Esophagus squamous epithelium (tissue), 5 donors: ENCODE measurements at regions not wholly inside any gene's neighbourhood (a gene's known extent, or its start where the extent isn't known, plus 50 kb on each side); places are given as distances from the start of the nearest gene placed in this dataset.
A peak's percentile ranks its signal among the peaks of the same experiment; 100 is the strongest.

Experiments used
- DNase-seq: peaks from one replicate; lab custom pipeline; 2025; lab: John Stamatoyannopoulos, UW
- H3K27ac ChIP-seq, 4 donors: fragments of 200-600 bp; sonication (generic); one replicate each; pipeline ENCODE4 v1.5.1; 2016 to 2019; ENCODE audit warnings: mild to moderate bottlenecking in 1 of 4
- H3K27me3 ChIP-seq, 4 donors: fragments of 200-600 bp; sonication (generic); 1 replicate in 3 of 4; 2 replicates in 1 of 4; pipeline versions ENCODE4 v1.5.1 to v1.6.0; 2017 to 2021; ENCODE audit warnings: antibody characterized with exemption in 1 of 4
- H3K36me3 ChIP-seq, 3 donors: fragments of 200-600 bp; sonication (generic); one replicate each; pipeline ENCODE4 v1.5.1; 2016 to 2019
- H3K4me1 ChIP-seq, 3 donors: fragments of 200-600 bp; sonication (generic); one replicate each; pipeline ENCODE4 v1.5.1; 2017 to 2019
- H3K4me3 ChIP-seq, 4 donors: fragments of 200-600 bp; sonication (generic); 1 replicate in 3 of 4; 2 replicates in 1 of 4; pipeline ENCODE4 v1.5.1; 2016 to 2019; ENCODE audit warnings: mild to moderate bottlenecking in 2 of 4, moderate library complexity in 1 of 4
- H3K9me3 ChIP-seq, 3 donors: fragments of 200-600 bp; sonication (generic); one replicate each; pipeline ENCODE4 v1.5.1; 2016 to 2019
- POLR2A ChIP-seq, 4 donors: fragments of 450-650 bp; IDR thresholded peaks; one replicate each; pipeline ENCODE4 v1.6.1; 2017; ENCODE audit warnings: antibody characterized with exemption in 4 of 4, mild to moderate bottlenecking in 4 of 4, moderate library complexity in 3 of 4
- WGBS, 2 donors: methylation state at CpG; one replicate each; pipeline ENCODE4 v1.1.5; 2018; 5-methylcytosine and 5-hydroxymethylcytosine counted together
- intact Hi-C: fragments of 100-400 bp; cut with DNase I; formaldehyde crosslinking; loops from one replicate; pipeline ENCODE4 v1.15.0; 2022
- TF ChIP-seq, protein P1 (sequence below), 6 experiments: fragments of 450-650 bp in 4 of 6; fragments of 200-600 bp in 2 of 6; sonication (generic) in 2 of 6; IDR thresholded peaks; one replicate each; pipeline ENCODE4 v1.5.1; 2016 to 2019; ENCODE audit warnings: antibody characterized with exemption in 6 of 6, mild to moderate bottlenecking in 4 of 6, moderate library complexity in 4 of 6
- donor health status: DM: yes; HTN: yes; CAD: no.

DNA sequence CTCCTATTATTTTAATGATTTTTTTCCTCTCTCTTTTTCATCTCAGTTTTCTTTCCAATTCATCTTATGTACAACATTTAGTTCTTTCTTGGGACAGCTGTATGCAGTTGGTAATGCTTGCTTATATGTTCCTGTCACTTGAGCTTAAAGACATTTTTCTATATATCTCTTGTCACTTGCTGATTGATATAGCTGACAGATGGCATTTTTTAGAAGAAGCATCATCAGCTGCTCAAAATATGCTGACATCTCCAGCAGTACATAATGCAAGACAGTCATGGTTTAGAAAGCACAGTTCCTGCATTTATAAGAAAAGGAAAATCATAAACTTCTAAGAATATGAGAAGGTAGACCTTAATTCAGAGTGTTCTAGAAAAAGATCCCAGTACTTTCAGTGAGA, 56.5 kb downstream of the DCAF8L1 start:
- TF ChIP-seq, protein P1, sequence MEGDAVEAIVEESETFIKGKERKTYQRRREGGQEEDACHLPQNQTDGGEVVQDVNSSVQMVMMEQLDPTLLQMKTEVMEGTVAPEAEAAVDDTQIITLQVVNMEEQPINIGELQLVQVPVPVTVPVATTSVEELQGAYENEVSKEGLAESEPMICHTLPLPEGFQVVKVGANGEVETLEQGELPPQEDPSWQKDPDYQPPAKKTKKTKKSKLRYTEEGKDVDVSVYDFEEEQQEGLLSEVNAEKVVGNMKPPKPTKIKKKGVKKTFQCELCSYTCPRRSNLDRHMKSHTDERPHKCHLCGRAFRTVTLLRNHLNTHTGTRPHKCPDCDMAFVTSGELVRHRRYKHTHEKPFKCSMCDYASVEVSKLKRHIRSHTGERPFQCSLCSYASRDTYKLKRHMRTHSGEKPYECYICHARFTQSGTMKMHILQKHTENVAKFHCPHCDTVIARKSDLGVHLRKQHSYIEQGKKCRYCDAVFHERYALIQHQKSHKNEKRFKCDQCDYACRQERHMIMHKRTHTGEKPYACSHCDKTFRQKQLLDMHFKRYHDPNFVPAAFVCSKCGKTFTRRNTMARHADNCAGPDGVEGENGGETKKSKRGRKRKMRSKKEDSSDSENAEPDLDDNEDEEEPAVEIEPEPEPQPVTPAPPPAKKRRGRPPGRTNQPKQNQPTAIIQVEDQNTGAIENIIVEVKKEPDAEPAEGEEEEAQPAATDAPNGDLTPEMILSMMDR (IDR thresholded peaks at IDR 0.05) = no peak
- no peak for TF ChIP-seq POLR2A (IDR thresholded peaks at IDR 0.05)
- intact Hi-C loops = no loop called here
- DNase-seq = no peak
- H3K27ac ChIP-seq = no peak overlapping the region
- no peaks in the 10 kb centered on the region for H3K9me3 ChIP-seq
- no peak overlapping the region for H3K4me3 ChIP-seq
- no peaks in the 10 kb centered on the region for H3K4me1 ChIP-seq
- no peaks in the 10 kb centered on the region for H3K36me3 ChIP-seq
- H3K27me3 ChIP-seq = no peaks in the 10 kb centered on the region

DNA sequence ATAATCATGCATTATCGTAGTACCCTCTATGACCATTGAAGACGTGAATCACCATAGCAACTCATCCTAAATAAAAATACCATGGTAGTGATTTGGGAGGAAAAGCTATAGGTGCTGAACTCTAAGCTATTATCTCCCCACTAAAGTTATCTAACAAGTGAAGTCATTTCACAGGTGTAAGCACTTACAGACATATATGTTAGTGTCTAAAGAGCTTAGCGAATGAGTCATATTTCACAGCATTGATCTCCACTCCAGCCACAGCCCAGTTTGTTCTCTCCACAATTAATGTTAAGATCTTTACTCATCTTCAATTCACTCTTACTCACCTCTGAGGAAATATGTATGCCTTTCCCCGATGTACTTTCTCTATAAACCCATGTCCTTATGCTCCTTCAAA, 57.0 kb downstream of the DCAF8L1 start:
- intact Hi-C loops = no loop called here
- Histone ChIP-seq H3K4me3 (no peak overlapping the region), H3K36me3 (no peaks in the 10 kb centered on the region), H3K27ac (no peak overlapping the region), H3K4me1 (no peaks in the 10 kb centered on the region), H3K27me3 (no peaks in the 10 kb centered on the region), H3K9me3 (no peaks in the 10 kb centered on the region)
- 55 to 59% methylated on average over 3 to 4 of the region's 4 CpGs for WGBS, 2 donors
- TF ChIP-seq, protein P1 (IDR thresholded peaks at IDR 0.05) = no peak
- no peak for TF ChIP-seq POLR2A (IDR thresholded peaks at IDR 0.05)
- no peak for DNase-seq

DNA sequence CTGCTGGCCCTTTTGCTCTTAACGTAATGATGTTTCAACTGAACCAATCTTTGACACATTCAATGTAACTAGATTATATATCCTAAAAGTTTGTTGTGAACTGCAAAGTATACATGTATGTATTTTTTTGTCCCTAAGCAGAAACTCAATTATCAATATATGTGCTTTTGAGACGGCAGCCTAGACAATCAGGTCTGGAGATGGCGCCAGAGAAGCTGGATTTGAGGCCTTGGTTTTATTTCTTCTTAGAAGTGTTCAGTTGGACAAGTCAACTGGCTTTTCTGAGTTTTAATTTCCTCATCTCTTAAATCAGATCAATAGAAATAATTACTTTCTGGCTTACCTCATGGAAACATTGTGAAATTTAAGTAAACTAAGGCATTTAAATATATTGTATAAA, 62.5 kb downstream of the DCAF8L1 start:
- Histone ChIP-seq H3K4me3 (no peak overlapping the region), H3K27ac (no peak overlapping the region), H3K4me1 (no peaks in the 10 kb centered on the region), H3K27me3 (no peaks in the 10 kb centered on the region), H3K36me3 (no peaks in the 10 kb centered on the region), H3K9me3 (no peaks in the 10 kb centered on the region)
- no peak for DNase-seq
- TF ChIP-seq POLR2A (IDR thresholded peaks at IDR 0.05) = no peak
- TF ChIP-seq, protein P1 (IDR thresholded peaks at IDR 0.05) = peak in 3 of 6 experiments; percentile 14 to 33 (median 24)
- 55 to 66% methylated on average over 3 of the region's 3 CpGs for WGBS, 2 donors
- intact Hi-C loops = no loop called here

DNA sequence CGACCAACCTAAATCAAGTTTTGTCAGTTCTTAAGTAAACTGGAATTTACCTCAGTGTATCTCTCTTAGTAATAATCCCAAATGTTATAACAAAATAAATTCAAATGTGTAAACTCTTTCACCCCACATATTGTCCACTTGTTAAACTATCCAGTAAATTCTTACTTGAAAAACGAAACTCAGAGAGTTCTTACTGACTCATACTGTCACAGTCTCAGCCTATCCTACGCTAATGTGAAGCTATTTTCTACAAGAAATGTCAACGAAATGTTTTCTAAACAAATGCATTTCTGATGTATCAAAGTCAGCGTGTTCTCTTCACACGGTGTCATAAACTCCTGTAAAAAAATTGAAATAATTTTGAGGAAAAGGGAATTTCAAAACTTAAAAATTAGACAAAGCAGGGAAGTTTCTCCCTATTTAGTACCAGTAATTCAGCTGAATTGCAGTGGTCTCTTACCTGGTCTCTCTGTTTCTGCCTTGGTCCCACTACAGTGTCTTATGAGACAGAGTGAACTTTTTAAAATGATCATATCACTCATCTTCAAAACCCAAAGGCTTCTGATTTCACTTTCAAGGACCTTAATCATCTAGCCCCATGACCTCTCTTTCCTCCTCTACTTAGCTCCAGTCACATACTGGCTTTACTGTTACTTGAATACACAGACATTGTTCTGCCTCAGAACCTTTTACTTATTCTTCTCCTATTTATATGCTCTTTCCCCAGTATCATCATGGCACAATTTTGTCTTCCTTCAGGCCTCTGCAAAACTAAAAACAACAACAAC, 63.3 kb downstream of the DCAF8L1 start:
- H3K4me1 ChIP-seq = no peaks in the 10 kb centered on the region
- intact Hi-C loops = no loop called here

DNA sequence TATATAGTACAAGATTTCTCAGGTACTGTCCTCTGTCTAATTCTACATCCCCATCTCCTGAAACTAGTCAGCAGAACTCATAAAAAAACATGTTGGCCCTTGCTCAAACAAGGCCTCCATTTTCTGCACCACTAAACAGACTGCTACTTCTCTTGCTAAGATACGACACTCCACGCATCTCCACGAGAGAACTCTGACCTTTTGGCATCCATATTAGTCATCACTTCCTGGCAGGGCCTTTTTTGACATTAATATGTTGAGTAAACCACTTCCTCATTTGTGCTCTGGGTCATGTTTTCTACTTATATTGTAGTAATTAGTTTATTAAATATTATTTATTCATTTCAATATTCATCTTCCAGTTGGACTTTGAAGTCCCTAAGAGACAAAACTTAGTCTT, 65.6 kb downstream of the DCAF8L1 start:
- intact Hi-C loops = no loop called here
- DNase-seq = no peak
- no peak overlapping the region for H3K4me3 ChIP-seq
- no peak overlapping the region for H3K27ac ChIP-seq
- no peaks in the 10 kb centered on the region for H3K4me1 ChIP-seq
- no peak for TF ChIP-seq POLR2A (IDR thresholded peaks at IDR 0.05)
- TF ChIP-seq, protein P1 (IDR thresholded peaks at IDR 0.05) = no peak
- 19 to 43% methylated on average over 3 of the region's 3 CpGs for WGBS, 2 donors
- H3K36me3 ChIP-seq = no peaks in the 10 kb centered on the region
- H3K27me3 ChIP-seq = no peaks in the 10 kb centered on the region
- H3K9me3 ChIP-seq = no peaks in the 10 kb centered on the region

More for the DNA sequence above, 63.3 kb downstream of the DCAF8L1 start:
- Histone ChIP-seq H3K36me3 (no peaks in the 10 kb centered on the region), H3K27ac (no peak overlapping the region), H3K27me3 (no peaks in the 10 kb centered on the region), H3K4me3 (no peak overlapping the region), H3K9me3 (no peaks in the 10 kb centered on the region)
- no peak for DNase-seq
- WGBS, 2 donors = 65 to 84% methylated on average over 6 of the region's 6 CpGs
- TF ChIP-seq, protein P1 (IDR thresholded peaks at IDR 0.05) = no peak
- no peak for TF ChIP-seq POLR2A (IDR thresholded peaks at IDR 0.05)
